NCI-H345 (cell line): ENCODE measurements at regions not wholly inside any gene's neighbourhood (a gene's known extent, or its start where the extent isn't known, plus 50 kb on each side); places are given as distances from the start of the nearest gene placed in this dataset.
A peak's percentile ranks its signal among the peaks of the same experiment; 100 is the strongest.

ENCODE experiments used
- DNase-seq: peaks from one replicate; lab custom pipeline; 2025; lab: John Stamatoyannopoulos, UW

DNA sequence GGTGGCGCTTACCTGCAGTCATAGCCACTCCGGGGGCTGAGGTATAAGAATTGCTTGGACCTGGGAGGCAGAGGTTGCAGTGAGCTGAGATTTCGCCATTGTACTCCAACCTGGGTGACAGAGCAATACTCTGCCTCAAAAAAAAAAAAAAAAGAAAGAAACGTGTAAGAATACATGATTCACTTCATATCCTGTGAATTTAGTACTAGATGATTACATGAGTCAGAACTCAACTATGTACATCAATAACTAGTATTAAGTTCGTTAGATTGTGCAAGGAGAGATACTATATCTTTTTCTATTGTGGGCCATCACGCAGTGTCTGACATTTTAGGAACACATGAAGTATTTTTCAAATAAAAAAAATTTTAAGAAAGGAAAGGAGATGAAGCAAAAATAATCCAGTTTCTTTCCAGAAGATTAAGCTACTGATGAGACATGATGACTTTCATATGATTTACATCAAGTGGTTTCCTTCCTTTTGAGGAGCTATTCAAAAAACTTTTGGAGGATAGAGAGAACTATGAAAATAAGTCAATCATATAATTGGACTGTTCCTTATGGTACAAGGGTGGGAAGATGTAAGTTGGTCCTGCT, 64.7 kb upstream of the EXOC1L start:
- no peak for DNase-seq

DNA sequence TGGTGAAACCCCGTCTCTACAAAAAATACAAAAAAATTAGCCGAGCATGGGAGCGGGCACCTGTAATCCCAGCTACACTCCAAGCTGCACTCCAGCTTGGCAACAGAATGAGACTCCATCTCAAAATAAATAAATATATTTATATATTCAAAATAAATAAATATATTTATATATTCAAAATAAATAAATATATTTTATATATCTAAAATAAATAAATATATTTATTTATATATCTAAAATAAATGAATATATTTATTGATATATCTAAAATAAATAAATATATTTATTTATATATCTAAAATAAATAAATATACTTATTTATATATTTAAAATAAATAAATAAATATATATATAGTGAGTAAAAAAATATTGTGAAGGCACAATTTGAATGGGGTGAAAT, 63.4 kb upstream of the EXOC1L start:
- DNase-seq, result no peak

GRCh38 chr4:55757356-55757952, 62.1 kb upstream of the EXOC1L start:
- no peak for DNase-seq

GRCh38 chr4:55758066-55758465, 61.5 kb upstream of the EXOC1L start:
- DNase-seq, result no peak

- no peak for DNase-seq
Measured at GRCh38 chr4:55758570-55758969, 61.0 kb upstream of the EXOC1L start.

DNA sequence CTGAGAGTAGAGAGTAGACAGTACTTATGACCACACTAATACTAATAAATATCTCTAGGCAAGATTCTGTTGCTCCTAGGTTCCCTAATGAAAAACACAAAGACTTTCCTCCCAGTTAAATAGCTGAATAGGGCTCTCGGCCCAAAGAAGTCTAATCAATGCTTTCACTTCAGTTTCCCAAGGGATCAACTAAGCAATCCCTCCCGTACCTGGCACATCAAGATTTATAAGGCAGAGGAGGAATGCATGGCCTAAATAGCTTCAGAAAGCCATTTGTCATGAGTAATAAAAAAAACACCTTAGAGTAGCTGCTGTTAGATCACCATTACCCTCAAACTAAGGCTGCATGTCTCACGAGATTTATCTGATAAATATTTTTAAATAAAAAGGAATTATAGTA, 56.8 kb upstream of the EXOC1L start:
- DNase-seq, result no peak

DNA sequence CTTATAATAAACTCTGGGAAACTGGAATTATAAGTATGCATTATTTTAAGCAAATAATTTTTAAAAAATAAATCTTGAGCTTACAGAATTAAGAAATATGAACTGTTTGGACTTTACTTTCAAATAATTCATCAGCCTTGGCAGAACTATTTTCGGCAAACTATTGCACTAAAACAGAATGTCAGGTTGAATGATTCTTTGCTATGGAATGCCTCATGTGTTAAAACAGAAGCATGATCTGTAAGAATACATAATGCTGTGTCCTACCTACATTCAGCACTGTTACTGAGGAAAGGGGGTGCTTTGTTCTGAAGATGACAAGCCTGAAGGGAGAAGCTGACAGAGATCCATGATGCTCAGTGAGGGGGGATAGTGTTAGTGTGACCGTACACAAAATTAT, 55.6 kb upstream of the EXOC1L start:
- DNase-seq, result no peak

DNA sequence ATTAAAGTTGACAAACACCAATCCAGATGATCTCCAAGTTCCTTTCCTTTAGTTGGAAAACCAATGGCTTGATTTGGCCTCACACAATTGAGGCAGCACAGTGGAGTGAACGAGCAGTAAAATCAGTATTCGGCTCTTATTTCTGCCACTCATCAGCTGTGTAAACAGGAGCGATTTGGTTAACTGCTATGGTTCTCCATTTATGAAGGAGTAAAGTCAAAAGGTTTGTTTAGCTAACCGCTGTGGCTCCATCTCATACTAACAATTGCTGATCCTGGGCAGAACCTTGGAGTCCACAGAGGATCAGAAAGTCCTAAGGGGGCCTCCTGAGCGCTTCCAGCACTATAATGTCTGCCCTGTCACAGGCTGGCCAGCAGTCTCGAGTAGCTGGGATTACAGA, 54.5 kb upstream of the EXOC1L start:
- peak; percentile 9 for DNase-seq

GRCh38 chr4:55768291-55768690, 51.3 kb upstream of the EXOC1L start:
- DNase-seq, result no peak
